ENCODE measurements at regions not wholly inside any gene's neighbourhood (a gene's known extent, or its start where the extent isn't known, plus 50 kb on each side); places are given as distances from the start of the nearest gene placed in this dataset.

DNA sequence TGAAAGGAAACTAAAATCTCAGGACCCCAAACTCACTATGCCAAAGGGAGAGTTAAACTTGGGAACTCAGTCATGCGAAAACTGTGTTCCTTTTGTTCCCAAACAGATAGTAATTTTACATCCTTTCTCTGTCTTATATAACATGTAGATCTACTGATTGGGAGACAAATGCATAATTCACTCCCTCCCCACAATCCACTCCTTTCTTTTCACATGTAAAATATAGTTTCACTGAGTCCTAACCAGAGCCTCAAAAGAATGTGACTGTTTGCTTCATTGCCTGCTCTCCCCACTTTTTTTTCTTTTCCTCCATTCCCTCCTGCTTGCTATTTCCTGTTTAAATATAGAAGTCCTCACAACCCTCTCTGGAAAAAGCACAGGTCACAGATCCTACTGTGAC is 699.3 kb upstream of the ADGRL3 start:
- DNase-seq (ENCODE audit: low spot score) = no peak

DNA sequence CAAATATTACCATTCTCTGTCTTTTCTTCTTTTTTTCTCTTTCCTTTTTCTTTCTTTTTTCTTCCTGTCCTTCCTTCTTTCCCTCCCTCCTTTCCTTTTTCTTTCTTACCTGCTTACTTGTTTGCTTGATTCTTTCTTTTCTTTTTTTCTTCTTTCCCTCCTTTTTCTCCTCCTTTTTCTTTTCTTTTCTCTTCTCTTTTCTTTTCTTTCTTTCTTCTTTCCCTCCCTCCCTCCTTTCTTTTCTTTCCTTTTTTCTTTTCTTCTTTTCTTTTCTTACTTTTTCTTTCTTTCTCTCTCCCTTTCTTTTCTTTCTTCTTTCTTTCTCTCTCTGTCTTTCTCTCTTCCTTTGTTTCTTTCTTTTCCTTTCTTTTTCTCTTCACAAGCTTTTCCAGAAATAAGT is 697.4 kb upstream of the ADGRL3 start:
- no peak for DNase-seq (ENCODE audit: low spot score)

DNA sequence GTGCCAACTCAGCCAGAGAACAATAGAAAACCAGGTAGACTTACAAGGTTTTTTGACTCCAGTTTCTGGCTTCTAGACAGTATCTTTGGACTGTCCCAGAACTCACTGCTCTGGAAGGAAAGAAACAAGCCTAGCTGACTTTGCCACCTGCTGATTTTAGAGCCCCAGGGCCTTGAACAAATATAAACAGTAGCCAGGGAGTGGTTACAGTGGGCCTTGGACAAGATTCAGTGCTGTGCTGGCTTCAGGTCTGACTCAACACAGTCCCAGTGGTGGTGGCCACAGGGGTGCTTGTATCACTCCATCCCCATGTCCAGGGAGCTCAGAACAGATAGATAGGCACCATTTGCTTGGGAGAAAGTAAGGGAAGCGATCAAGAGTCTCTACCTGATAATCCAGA is 694.1 kb upstream of the ADGRL3 start:
- no peak for DNase-seq (ENCODE audit: low spot score)

DNA sequence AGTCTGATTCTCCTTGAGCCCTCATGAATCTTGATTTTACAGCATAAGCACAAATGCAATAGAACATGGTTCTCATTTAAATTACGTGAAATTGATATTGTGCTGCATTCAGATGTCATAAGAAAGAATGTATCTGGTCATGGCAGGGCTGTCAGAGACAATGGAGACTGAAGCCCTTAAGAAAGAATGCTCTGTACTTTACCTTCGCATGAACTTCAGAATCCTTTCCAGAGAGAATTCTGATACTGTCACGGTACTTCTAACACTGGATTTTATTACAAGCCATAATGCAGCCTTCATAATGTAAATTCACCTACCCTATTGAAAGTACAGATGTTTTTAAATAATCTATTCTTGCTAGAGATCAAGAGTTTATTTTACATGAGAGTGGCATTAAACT is 677.9 kb upstream of the ADGRL3 start:
- no peak for DNase-seq (ENCODE audit: low spot score)

DNA sequence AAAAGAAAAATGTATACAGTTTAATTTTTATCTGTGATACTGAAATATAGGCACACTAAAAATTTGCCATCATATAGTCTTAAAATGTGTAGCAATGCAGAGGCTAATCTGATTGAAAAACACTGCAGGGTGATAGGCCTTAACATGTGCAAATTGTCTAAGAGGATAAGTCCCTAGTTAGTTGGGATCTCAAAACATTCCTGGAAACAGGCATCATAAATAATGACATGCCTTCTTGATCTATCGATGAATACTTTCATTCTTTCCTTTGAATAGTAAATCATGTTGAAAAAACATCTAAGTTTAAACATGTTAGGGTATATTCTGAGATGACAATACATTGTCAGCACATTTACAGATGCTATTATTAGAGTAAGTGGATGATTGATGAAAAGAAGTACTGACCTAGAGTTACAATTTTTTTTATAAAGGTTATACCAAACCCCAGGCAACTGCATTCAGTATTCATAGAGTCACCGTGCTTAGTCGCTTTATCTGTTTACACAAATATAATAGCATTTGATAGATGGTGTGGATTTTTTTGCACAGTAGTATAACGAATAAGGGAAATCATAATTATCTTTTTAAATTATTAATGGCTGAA is 668.2 kb upstream of the ADGRL3 start:
- no peak for DNase-seq (ENCODE audit: low spot score)

DNA sequence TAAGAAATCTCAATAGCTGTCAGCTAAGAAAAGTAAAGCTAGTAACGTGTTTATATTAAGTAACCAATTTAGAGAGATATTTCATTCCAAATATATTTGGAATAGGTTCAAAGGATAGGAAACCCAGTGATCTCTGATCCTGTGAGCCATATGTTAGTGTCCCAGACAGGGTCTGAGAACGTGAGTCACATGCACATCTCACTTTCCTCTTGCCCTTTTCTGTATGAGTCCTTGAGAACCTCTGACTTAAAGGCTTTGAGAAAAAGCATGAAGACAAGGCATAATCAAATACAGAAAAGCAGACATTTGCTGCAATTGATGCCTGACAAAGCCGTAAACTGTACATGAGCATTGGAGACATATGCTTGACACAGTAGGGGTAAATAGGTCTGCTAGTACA is 655.1 kb upstream of the ADGRL3 start:
- DNase-seq (ENCODE audit: low spot score) = no peak

DNA sequence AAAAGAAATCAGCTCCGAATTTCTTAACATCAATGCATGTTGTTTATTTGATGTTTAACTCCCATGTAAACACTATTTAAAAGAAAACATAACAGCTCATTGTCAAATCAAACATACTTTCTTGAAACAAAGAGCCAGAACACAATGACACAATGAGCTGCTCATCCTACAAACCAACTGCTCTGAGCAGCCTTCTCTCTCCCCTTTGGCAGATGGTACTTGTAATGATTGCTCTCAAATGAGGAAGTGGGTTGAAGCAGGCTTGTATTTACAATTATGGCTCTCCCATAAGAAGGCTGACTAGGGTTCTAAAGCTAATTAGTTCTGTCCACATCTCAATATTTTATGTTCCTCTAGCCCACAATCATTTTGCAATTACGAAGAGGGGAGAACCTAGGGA is 637.8 kb upstream of the ADGRL3 start:
- DNase-seq (ENCODE audit: low spot score) = no peak

DNA sequence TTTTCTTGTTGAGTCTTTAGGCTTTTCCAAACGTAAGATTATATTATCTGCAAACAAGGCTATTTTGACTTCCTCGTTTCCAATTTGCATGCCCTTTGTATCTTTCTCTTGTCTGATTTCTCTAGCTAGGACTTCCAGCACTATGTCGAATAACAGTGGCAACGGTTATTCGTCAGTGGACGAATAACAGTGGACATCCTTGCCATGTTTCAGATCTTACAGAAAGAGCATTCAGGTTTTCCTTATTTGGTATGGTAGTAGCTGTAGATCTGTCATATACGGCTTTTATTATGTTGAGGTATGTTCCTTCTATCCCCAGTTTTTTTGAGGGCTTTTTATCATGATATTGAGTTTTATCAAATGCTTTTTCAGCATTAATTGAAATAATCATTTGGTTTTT is 634.6 kb upstream of the ADGRL3 start:
- DNase-seq (ENCODE audit: low spot score) = no peak

DNA sequence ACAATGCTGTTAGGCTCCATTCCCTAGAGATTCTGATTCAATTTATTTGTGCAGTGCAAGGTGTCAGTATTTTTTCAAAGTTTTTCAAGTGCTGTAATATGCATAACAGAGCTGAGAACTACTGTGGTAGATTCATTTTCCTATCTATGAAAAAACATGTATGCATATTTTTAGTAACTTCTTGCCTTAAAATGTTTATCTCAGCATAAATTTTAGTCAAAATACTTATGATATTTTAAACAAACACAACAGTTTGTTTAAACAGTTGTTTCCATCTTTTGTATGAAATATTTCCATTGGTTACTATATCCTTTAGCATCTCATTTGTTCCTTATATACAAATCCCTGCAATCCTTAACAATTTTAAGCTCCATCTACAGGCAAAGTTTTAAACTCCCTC is 624.8 kb upstream of the ADGRL3 start:
- no peak for DNase-seq (ENCODE audit: low spot score)

DNA sequence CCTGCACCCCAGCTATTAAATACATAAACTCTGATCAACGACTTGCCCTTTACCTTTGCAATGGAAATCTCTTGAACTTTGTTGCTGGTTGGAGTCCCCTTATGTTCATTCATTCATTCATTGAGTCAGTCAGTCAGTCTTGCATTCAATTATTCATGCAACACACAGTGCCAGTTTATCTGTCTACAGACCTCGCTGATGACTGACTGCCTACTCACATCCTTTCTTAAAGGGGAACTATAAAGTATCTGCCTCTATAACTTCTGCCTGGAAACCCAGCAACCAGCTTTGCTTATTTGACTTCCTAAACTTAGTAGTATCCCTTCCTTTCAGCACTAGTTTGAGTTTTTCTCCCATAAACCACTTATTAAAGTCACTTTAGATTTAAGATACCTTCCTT is 620.8 kb upstream of the ADGRL3 start:
- DNase-seq (ENCODE audit: low spot score) = peak; percentile 2

DNA sequence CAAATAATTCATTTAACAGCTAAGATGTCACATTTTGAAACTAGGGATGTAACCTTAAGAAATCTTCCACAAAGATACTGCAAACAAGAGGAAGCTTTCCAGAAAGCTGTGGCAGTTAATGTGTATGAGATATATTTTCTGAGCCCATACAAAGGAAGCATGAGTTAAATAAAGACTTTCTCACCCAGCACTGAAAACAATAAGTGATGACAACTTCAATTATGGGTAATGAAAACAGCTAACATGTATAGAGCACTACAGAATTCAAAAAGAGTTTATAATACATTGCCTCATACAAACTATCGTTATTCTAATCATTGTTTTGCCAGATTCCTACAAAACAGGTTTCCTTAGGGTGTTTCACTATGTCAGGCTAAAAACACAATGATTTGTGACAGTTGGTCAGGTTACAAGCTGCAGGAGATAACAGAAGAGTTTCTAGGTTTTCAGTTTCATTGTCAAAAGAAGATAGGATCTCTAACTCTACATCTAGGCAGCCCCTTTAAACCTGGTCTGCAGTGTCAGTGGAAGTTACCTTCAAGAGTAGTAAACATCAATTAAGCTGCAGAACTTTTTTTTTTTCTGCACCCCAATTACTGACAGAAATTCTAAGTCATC is 618.1 kb upstream of the ADGRL3 start:
- DNase-seq (ENCODE audit: low spot score) = no peak

DNA sequence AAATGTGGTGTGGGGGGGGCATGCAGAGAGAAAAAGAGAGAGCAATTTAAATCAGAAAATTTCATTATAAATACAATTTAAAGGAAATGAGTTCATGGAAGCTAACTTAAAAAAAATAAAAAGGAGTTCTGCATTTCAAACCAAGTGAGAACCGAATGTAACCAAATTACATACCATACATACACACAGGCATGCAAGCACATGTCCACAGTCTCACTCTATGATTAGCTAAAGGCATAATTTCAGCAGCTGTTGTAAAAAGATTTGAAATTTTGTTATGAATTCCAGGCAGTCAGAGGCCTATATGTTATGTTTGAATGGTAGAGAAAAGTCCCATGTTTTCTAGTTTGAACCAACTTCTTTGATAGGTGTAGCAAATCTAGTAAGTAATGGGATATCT is 611.6 kb upstream of the ADGRL3 start:
- DNase-seq (ENCODE audit: low spot score) = no peak

DNA sequence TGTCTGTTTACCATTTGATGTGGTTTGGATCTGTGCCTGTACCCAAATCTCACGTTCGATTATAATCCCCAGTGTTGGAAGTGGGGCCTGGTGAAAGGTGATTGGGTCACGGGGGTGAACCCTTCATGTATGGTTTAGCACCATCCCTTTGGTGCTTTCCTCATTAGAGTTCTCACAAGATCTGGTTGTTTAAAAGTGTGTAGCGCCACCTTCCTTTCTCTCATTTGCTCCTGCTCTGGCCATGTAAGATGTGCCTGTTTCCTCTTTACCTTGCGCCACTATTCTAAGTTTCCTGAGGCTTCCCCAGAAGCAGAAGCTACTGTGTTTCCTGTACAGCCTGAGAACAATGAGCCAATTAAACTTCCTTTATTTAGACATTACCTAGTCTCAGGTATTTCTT is 610.7 kb upstream of the ADGRL3 start:
- no peak for DNase-seq (ENCODE audit: low spot score)

DNA sequence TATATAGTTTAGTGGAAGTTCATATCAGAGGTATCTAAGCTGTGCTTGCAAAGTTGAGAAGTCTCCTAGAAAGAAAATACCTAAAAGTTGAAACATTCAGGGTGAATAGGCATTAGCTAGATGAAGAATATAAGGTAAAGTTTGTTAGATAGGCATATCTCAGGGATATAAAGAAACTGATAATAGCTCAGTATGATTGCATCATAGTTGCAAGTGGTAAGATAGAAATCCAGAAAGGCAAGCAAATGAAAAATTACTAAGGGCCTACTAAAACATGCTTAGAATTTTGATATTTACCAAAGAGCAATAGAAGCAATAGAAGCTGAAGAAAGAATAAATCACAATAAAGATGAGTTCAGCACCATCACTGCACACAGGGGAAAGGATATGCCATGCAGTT is 610.0 kb upstream of the ADGRL3 start:
- DNase-seq (ENCODE audit: low spot score) = no peak

DNA sequence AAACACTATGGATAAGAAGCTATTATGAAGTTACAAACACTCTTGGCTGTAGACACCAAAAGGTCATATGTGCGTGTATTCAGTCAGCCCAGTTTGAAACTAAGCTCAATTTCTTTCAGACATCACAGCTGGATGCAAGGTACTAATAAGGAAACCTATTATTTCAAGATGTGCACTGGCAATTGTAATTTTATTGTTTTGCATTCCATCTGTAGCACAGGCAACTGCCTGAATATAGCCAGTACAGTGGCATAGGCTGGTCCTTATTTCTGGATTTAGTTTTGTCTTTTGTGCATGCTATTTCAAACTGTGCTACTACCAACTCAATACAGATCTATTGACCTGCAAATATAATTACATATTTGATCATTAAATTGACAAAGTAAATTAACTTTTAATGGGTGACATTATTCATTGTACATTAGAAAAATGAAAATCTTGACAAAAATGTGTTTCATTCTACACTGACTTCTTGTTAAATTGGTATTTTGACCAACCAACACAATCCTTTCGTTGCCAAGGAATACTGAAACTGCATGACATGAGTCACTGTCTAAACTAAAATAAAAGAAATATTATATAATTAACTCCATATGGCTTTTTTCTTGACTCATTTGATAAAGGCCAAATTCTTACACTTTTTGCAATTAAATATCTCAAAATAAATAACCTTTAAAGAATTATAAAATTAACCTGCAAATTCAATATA is 594.3 kb upstream of the ADGRL3 start:
- DNase-seq (ENCODE audit: low spot score) = peak; percentile 48

DNA sequence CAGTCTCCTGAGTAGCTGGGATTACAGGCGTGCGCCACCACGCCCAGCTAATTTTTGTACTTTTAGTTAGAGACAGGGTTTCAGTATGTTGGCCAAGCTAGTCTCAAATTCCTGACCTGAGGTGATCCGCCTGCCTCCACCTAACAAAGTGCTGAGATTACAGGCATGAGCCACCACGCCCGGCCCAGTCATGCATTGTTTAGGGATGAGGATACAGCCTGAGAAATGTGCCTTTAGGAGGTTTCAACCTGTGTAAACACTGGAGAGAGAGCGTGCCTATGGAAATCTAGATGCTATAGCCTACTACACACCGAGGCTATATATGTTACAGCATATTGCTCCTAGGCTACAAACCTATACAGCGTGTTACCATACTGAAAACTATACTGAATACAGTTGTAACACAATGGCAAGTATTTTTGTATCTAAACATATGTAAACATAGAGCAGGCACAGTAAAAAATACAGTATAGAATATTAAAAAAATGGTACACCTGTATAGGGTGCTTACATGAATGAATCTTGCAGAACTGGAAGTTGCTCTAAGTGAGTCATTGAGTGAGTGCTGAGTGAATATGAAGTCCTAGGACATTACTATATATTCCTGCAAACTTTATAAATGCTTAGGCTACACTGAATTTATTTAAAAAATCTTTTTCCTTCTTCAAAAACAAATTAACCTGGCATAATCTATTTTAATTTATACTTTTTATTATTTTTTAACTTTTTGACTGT is 588.2 kb upstream of the ADGRL3 start:
- no peak for DNase-seq (ENCODE audit: low spot score)

DNA sequence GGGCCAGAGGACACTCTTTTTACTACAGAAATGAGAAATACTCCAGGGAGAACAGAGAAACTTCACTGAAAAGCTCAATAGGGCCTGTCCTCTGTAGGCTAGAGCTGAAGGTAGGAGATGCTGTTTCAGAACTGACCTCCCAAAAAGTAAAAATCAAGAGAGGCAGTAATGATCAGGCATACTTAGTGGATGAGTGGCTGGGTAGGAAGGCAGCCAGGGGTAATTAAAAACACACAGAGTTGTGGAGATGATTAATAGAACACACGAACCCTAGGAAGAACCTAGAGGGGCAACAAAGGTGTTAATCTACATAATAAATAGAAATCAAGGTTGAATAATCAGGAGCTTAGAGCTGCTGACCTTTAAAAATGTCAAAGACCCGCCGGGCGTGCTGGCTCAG is 582.4 kb upstream of the ADGRL3 start:
- DNase-seq (ENCODE audit: low spot score) = peak; percentile 29

DNA sequence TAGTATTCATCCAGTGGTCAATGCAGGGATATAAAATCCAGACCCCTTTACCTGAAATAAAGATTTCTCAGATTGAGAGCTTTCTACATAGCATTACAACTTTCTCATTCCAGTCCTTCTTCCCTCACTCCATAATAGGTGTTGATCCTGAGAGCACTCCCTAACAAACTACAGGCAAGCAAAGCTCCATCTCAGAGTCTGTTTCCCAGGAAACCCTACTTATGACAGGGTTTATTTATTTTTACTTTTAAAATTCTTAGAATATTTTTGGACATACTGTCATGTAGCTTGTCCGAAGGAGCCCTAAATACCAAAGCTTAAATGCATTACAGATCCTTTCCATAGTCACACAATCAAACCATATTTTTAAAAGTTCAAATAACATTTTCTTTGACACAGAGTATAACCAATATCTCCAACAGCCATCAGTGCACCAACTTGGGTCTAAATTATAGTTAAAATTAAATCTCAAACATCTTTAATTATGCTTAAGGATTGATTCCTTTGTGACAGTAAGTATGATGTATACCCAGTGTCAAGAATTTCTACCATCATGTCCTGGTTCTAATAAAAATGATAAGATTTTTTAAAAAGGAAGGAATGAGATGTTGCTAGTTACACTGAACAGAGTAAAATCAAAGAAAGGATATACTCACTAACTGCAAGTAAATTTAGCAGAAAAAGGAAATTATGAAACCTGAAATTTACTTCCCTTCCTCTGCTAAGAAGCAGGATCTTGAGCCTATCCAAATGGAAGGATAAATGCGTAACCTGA is 580.4 kb upstream of the ADGRL3 start:
- DNase-seq (ENCODE audit: low spot score) = peak; percentile 26

DNA sequence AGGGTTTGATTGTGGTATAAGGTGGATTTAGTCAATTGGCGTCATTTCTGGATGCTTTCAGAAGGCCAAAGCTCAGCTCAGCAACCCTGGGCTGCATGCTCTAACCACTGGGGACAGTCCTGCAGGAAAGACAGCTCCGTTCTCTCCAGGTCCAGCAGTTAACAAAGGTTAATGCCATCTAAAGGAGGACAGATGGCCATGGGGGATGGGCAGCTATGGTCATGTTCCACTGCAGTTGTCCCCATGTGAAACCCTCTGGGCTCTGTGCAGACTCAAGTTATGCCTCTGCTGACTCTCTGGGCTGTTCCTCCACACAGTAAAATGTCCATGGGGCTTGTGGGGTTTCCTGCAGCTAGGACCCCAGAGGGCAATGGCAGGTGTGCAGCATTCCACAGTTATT is 562.1 kb upstream of the ADGRL3 start:
- DNase-seq (ENCODE audit: low spot score) = no peak

DNA sequence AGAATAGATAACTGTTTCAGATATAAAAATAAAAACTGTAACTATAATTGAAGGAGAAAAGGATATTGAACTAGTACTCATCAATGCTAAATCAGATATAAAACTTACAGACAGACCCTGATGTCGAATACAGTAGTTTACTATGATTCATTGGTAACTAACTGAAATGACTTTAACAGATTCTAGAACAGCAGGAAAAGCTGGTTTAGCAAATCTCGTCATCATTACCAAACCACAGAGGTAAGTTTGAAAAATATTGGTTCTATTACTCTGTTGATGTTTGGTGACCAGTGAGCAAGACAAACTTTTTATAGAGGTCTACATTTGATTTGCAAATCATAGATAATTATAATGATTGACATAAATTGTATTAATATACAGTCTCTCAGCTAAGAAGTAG is 551.4 kb upstream of the ADGRL3 start:
- DNase-seq (ENCODE audit: low spot score) = no peak

DNA sequence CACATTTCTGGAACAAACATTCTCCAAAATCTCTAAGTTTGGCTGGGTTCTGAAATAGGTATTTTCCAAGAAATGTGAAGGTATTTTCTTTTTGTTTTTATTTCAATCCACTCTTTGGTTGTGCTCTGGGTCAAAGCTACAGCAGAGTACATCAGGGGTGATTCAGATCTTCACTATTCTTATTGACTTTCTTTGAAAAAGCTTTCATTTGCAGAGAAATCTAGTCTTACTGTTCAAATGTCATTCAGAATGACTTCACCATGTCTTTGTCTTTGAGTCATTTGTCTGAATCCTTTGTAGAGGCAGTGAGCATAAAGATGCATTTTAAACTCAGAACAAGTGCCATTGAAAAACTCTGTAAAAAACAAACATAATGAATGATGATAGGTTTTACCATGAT is 547.2 kb upstream of the ADGRL3 start:
- DNase-seq (ENCODE audit: low spot score) = no peak

DNA sequence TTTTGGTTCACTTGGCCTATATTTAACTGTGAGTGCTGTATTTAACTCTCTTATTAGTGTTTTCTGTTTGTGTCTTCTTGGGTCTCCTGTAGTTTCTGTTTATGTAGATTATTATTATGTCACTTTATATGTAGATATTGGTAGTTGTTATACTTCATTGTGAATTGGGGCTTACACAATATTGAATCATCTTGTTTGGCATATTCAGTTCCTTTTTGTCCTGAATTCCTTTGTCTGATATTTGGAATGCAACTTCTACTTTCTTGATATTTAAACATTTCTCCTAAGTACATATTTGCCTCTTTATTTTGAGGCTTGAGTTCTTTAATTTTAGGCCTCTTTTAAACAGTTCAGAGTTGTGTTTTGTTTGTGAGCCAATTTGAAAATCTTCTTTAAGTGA is 544.8 kb upstream of the ADGRL3 start:
- DNase-seq (ENCODE audit: low spot score) = no peak

Data from AG08395 (cell line).